Prostate gland (tissue), 2 donors: ENCODE measurements at regions not wholly inside any gene's neighbourhood (a gene's known extent, or its start where the extent isn't known, plus 50 kb on each side); places are given as distances from the start of the nearest gene placed in this dataset.

Experiments
- CTCF ChIP-seq, 4 experiments: fragments of 200-600 bp in 2 of 4; fragments of 450-650 bp in 2 of 4; sonication (generic) in 2 of 4; IDR thresholded peaks; 1 replicate in 3 of 4; 2 replicates in 1 of 4; pipeline ENCODE4 v1.5.1; 2016 to 2019; ENCODE audit warnings: antibody characterized with exemption in 4 of 4, mild to moderate bottlenecking in 2 of 4, moderate library complexity in 2 of 4
- POLR2A ChIP-seq: fragments of 450-650 bp; IDR thresholded peaks from one replicate; pipeline ENCODE4 v1.6.1; 2016; ENCODE audit warnings: antibody characterized with exemption, mild to moderate bottlenecking

GRCh38 chr3:66639809-66640356, 139.1 kb upstream of the LRIG1 start:
- TF ChIP-seq CTCF (IDR thresholded peaks at IDR 0.05) (no peak), POLR2A (no peak)
